ENCODE measurements at regions not wholly inside any gene's neighbourhood (a gene's known extent, or its start where the extent isn't known, plus 50 kb on each side); places are given as distances from the start of the nearest gene placed in this dataset.

DNA sequence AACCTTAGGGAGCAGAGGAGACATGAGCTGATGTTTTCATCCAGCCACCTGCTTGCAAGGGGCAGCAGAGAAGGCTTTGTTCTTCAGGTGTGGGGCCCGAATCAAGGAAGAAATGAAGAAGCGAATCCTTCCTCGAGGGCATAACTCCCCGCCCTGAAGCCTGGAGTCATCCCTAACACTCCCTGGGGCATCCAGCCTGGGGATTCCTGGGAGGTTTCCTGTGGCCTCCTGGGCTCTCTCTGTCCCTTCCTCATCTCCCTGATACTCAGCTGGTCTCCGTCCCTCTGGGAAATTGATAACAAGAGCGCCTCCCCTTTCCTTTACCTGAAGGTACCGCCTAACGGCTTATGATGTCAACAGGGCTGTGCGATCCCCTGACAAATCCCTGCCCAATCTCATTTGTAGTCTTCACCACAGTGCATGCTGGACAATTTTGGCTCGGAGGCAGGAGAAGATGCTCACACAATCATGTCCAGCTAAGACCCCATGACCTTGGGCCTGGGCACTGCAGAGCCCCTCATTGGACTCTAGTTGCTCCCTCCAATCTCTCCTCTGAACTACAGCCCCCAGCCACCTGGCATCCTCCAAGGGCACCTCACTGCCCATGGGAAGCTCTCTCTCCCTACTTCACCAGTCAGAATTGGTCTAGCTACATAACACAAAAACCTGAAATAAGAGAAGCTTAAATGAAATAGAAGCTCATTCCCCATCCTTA lies 80.6 kb upstream of the RTL6 start:
- no peak for ATAC-seq
- Histone ChIP-seq H3K4me3 (no peak overlapping the region), H3K9me3 (no peaks in the 10 kb centered on the region), H3K27ac (no peak overlapping the region), H3K27me3 (ENCODE audit: insufficient read depth in 3 of 3, low read length in 2 of 3) (peaks cover 0 to 29% (median 4%) of the 10 kb centered on the region in 3 donors), H3K4me1 (no peaks in the 10 kb centered on the region), H3K36me3 (ENCODE audit: insufficient read depth in 1 of 2, low read depth in 1 of 2) (no peaks in the 10 kb centered on the region)
- DNase-seq: no peak
- TF ChIP-seq, protein P1, sequence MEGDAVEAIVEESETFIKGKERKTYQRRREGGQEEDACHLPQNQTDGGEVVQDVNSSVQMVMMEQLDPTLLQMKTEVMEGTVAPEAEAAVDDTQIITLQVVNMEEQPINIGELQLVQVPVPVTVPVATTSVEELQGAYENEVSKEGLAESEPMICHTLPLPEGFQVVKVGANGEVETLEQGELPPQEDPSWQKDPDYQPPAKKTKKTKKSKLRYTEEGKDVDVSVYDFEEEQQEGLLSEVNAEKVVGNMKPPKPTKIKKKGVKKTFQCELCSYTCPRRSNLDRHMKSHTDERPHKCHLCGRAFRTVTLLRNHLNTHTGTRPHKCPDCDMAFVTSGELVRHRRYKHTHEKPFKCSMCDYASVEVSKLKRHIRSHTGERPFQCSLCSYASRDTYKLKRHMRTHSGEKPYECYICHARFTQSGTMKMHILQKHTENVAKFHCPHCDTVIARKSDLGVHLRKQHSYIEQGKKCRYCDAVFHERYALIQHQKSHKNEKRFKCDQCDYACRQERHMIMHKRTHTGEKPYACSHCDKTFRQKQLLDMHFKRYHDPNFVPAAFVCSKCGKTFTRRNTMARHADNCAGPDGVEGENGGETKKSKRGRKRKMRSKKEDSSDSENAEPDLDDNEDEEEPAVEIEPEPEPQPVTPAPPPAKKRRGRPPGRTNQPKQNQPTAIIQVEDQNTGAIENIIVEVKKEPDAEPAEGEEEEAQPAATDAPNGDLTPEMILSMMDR (IDR thresholded peaks at IDR 0.05): no peak
- intact Hi-C loops (cut with DNase I): no loop called here
- 80 to 82% (median 81%) methylated on average over 10 of the region's 10 CpGs for WGBS, 3 donors

DNA sequence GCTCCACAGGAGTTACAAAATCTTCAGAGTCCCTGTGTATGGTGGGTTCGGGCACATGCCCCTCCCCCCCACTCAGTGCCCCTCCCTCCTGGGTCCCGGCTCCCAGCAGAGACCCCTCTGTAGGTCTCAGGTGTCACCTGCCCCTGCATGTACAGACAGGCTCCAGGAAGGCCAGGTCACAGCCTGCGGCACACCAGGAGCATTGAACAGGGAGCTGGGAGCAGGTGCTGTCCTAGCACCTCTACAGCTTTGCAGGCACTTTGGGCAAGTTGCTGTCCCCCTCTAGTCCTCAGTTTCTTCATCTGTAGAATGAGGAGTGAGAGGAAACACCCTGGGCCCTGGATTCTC lies 80.1 kb upstream of the RTL6 start:
- Histone ChIP-seq H3K27ac (no peak overlapping the region), H3K36me3 (ENCODE audit: insufficient read depth in 1 of 2, low read depth in 1 of 2) (no peaks in the 10 kb centered on the region), H3K4me3 (no peak overlapping the region), H3K27me3 (ENCODE audit: insufficient read depth in 3 of 3, low read length in 2 of 3) (peaks cover 0 to 29% (median 4%) of the 10 kb centered on the region in 3 donors), H3K9me3 (no peaks in the 10 kb centered on the region), H3K4me1 (no peaks in the 10 kb centered on the region)
- TF ChIP-seq, protein P1 (IDR thresholded peaks at IDR 0.05): no peak
- DNase-seq (peak in 1 of 2 donors; percentile 30), ATAC-seq (no peak)
- intact Hi-C loops (cut with DNase I): no loop called here
- 52 to 64% (median 62%) methylated on average over 3 of the region's 3 CpGs for WGBS, 3 donors

DNA sequence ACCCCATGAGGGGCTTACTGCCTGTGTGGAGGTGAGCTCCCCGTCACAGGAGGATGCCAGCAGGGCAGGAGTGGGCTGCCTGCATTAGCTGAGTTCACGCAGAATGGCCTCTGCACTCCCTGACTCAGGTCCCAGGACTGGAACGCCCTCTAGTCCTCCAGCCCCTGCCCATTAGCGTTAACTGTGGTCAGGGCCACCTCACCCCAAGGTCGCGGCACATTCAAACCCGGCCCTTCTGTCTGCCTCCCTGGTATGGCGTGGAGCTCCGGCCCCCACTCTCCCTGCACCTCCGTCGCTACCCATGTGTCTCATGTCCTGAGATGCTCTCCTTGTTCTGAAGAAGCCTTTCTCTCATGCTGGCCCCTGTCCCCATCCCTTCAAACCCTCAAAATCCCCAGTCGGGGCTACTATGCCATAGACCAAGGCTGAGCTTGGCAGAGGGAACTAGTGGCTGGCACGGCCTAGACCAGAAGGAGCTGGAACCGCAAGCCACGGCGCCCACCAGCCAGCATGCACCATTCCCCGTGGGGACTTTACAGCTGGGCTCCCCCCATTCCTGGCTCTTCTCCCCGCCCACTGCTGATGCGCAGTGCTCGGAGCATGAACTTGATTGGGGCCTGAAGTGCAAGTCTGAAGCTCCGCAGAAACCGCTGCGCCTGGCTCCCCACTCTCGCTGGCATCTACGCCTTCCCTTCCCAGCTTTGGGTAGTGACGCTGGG lies 79.5 kb upstream of the RTL6 start:
- H3K36me3 ChIP-seq (ENCODE audit: insufficient read depth in 1 of 2, low read depth in 1 of 2): no peaks in the 10 kb centered on the region
- no peaks in the 10 kb centered on the region for H3K9me3 ChIP-seq
- no peaks in the 10 kb centered on the region for H3K4me1 ChIP-seq
- 77 to 83% (median 80%) methylated on average over 26 of the region's 26 CpGs for WGBS, 3 donors
- TF ChIP-seq, protein P1 (IDR thresholded peaks at IDR 0.05): no peak
- no peak for ATAC-seq
- intact Hi-C loops (cut with DNase I): no loop called here
- DNase-seq: peak in 1 of 2 donors; percentile 29
- H3K27ac ChIP-seq: no peak overlapping the region
- H3K27me3 ChIP-seq (ENCODE audit: insufficient read depth in 3 of 3, low read length in 2 of 3): peaks cover 0 to 29% (median 4%) of the 10 kb centered on the region in 3 donors
- no peak overlapping the region for H3K4me3 ChIP-seq

DNA sequence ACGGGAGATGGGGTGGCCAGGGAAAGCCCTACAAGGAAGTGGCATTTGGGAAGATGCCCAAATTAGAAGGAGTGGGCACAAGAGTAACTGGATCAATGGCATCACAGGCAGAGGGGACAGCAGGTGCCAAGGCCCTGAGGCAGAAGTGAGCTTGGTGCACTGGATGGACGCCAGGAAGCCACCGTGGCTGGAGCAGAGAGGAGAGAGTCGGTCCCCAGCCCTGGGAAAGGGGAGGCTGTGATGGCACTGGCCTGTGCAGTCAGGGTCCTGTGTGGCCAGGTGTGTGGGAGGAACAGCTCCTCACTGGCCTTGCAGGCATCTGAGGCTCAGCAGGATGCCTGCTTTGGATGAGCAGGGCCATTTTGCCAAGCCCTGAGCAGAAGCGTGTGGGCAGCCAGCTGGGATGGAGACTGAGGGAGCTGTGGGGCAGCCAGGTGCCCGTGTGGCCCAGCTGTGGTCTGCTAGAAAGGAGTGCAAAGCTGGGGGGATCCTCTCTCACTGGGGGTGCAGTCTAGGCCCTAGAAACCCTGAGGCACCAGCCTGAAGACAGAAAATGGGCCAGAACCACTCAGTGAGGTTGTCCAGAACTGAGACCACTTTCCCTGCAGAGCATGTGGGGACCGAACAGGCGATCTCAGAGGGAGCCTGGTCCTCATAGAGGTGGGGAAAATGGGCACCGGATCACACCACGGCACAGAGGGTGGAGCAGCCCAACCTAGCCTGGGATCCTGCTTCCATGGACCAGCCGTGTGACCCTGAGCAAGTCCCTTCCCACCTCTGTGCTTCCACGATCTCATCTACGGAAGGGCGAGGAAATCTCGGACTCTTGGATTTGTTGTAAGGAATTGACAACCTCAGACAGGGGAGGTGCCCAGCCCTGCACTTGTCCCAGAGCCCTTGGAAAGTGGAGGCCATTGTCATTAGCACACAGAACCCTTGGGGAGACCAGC lies 78.6 kb upstream of the RTL6 start:
- no peaks in the 10 kb centered on the region for H3K9me3 ChIP-seq
- no peak overlapping the region for H3K27ac ChIP-seq
- H3K27me3 ChIP-seq (ENCODE audit: insufficient read depth in 3 of 3, low read length in 2 of 3): peaks cover 0 to 29% (median 4%) of the 10 kb centered on the region in 3 donors
- no peak overlapping the region for H3K4me3 ChIP-seq
- 78 to 79% (median 78%) methylated on average over 15 of the region's 15 CpGs for WGBS, 3 donors
- H3K36me3 ChIP-seq (ENCODE audit: insufficient read depth in 1 of 2, low read depth in 1 of 2): no peaks in the 10 kb centered on the region
- intact Hi-C loops (cut with DNase I): no loop called here
- ATAC-seq (no peak), DNase-seq (peak in 1 of 2 donors; percentile 42)
- H3K4me1 ChIP-seq: no peaks in the 10 kb centered on the region
- TF ChIP-seq, protein P1 (IDR thresholded peaks at IDR 0.05): no peak

All from psoas muscle (tissue), 7 donors.